Lung (tissue), 12 donors: ENCODE measurements at regions not wholly inside any gene's neighbourhood (a gene's known extent, or its start where the extent isn't known, plus 50 kb on each side); places are given as distances from the start of the nearest gene placed in this dataset. TPM values are rescaled to one million over a fixed set of nuclear protein-coding genes. Genes with fewer than 3 reads are reported as not detected.

Experiments
- ATAC-seq: fragments of 200-7000 bp; cut with Tn5 transposase; one replicate; pipeline ENCODE4 v1.9.1; 2020; ENCODE audit warnings: moderate number of reproducible peaks; ENCODE audit not compliant: insufficient read depth, low FRiP score
- DNase-seq, 3 donors: peaks; one replicate each; pipeline ENCODE4 v3.0.0-alpha.2; 2013 to 2017
- H3K27ac ChIP-seq, 2 donors: one replicate each; pipeline ENCODE4 v1.5.1; 2013; ENCODE audit warnings: mild to moderate bottlenecking in 2 of 2, moderate library complexity in 2 of 2, control low read depth in 1 of 2, inconsistent platforms in 1 of 2, low read depth in 1 of 2, low read length in 1 of 2
- H3K27me3 ChIP-seq, 3 donors: one replicate each; pipeline ENCODE4 v1.5.1; 2013; ENCODE audit warnings: low read length in 2 of 3; ENCODE audit not compliant: control insufficient read depth in 3 of 3, insufficient read depth in 3 of 3
- H3K36me3 ChIP-seq, 4 donors: one replicate each; pipeline ENCODE4 v1.5.1; 2013; ENCODE audit warnings: low read length in 4 of 4, mild to moderate bottlenecking in 1 of 4, moderate library complexity in 1 of 4; ENCODE audit not compliant: control insufficient read depth in 4 of 4, insufficient read depth in 4 of 4
- H3K4me1 ChIP-seq, 5 donors: one replicate each; pipeline ENCODE4 v1.5.1; 2013; ENCODE audit warnings: low read length in 5 of 5, mild to moderate bottlenecking in 2 of 5, moderate library complexity in 1 of 5; ENCODE audit not compliant: control insufficient read depth in 5 of 5, insufficient read depth in 5 of 5
- H3K4me3 ChIP-seq: one replicate; pipeline ENCODE4 v1.5.1; 2013; ENCODE audit warnings: mild to moderate bottlenecking, control low read depth, moderate library complexity
- H3K9ac ChIP-seq, 2 donors: one replicate each; pipeline ENCODE4 v1.5.1; 2013; ENCODE audit warnings: low read length in 2 of 2, control low read depth in 1 of 2; ENCODE audit not compliant: insufficient read depth in 1 of 2
- H3K9me3 ChIP-seq, 4 donors: one replicate each; pipeline ENCODE4 v1.5.1; 2013; ENCODE audit warnings: low read length in 3 of 4, mild to moderate bottlenecking in 1 of 4, moderate library complexity in 1 of 4; ENCODE audit not compliant: control insufficient read depth in 4 of 4, insufficient read depth in 3 of 4
- CTCF ChIP-seq: IDR thresholded peaks from 2 replicates; pipeline ENCODE4 v1.5.1; 2012; ENCODE audit warnings: mild to moderate bottlenecking; ENCODE audit errors: control extremely low read depth, extremely low read depth
- WGBS, 2 donors: extraction: QIAGEN DNeasy Blood & Tissue Kit; methylation state at CpG; one replicate each; pipeline ENCODE4 v1.1.7; 2013; 5-methylcytosine and 5-hydroxymethylcytosine counted together
- small RNA-seq: library from RNA; depleted of rRNA; stranded (forward); fragments of <200 nt; gene quantifications from one replicate; pipeline ENCODE3, GENCODE V24; 2014; ENCODE audit warnings: low replicate concordance
- donor health status: control.
- donor health status: control.
- donor health status: Bipolar disorder and iron deficiency.
- donor health status: healthy.
- donor health status: DM: yes; HTN: yes; CAD: no.

- no peak for ATAC-seq
- no peak overlapping the region for H3K9ac ChIP-seq
- H3K4me3 ChIP-seq: no peak overlapping the region
- DNase-seq: no peak
- peaks cover 0 to 7% (median 0%) of the 10 kb centered on the region in 4 donors for H3K9me3 ChIP-seq
- whole genome bisulfite sequencing, 2 donors: 4 to 29% methylated on average over 1 of the region's 1 CpG
- H3K36me3 ChIP-seq: no peaks in the 10 kb centered on the region
- no peak overlapping the region for H3K27ac ChIP-seq
- TF ChIP-seq CTCF: no peak
- H3K4me1 ChIP-seq: peaks cover 0 to under 1% (median 0%) of the 10 kb centered on the region in 5 donors
- H3K27me3 ChIP-seq: no peaks in the 10 kb centered on the region
Measured at GRCh38 chrX:147174591-147174990, 360.0 kb upstream of the CXorf51A start.

- Histone ChIP-seq H3K27ac (no peak overlapping the region), H3K9ac (no peak overlapping the region), H3K27me3 (no peaks in the 10 kb centered on the region), H3K36me3 (no peaks in the 10 kb centered on the region), H3K9me3 (peaks cover 0 to 7% (median 0%) of the 10 kb centered on the region in 4 donors), H3K4me1 (no peaks in the 10 kb centered on the region), H3K4me3 (no peak overlapping the region)
- WGBS, 2 donors: 61 to 78% methylated on average over 6 of the region's 6 CpGs
- DNase-seq: peak in 1 of 3 donors; percentile 1
- no peak for TF ChIP-seq CTCF
- no peak for ATAC-seq
Measured at GRCh38 chrX:147173594-147173993, 359.1 kb upstream of the CXorf51A start.

- ATAC-seq (no peak), DNase-seq (no peak)
- Histone ChIP-seq H3K4me1 (no peaks in the 10 kb centered on the region), H3K9ac (no peak overlapping the region), H3K4me3 (no peak overlapping the region), H3K36me3 (no peaks in the 10 kb centered on the region), H3K27ac (no peak overlapping the region), H3K27me3 (no peaks in the 10 kb centered on the region), H3K9me3 (peaks cover 0 to 13% (median 0%) of the 10 kb centered on the region in 4 donors)
- no peak for TF ChIP-seq CTCF
- 66 to 87% methylated on average over 3 of the region's 3 CpGs for WGBS, 2 donors
Measured at GRCh38 chrX:147170993-147171392, 356.4 kb upstream of the CXorf51A start.

Small RNAs in the stretch of these regions (small RNA-seq; reads per million reads assigned to genes)
- gene MIR513A1: not detected
- not detected for gene MIR513A2
- not detected for gene MIR513B
- gene MIR513C: not detected
